Esophagus muscularis mucosa (tissue), 4 donors: ENCODE measurements at regions not wholly inside any gene's neighbourhood (a gene's known extent, or its start where the extent isn't known, plus 50 kb on each side); places are given as distances from the start of the nearest gene placed in this dataset.

Experiments used
- DNase-seq: peaks from one replicate; pipeline ENCODE4 v3.0.0-alpha.2; 2017; ENCODE audit errors: extremely low spot score
- H3K27ac ChIP-seq, 4 donors: fragments of 200-600 bp; sonication (generic); replicated peaks in 1 of 4; 1 replicate in 3 of 4; 2 replicates in 1 of 4; pipeline ENCODE4 v1.5.1; 2016 to 2019; ENCODE audit warnings: mild to moderate bottlenecking in 1 of 4
- H3K27me3 ChIP-seq, 4 donors: fragments of 200-600 bp; sonication (generic); one replicate each; pipeline versions ENCODE4 v1.5.1 to v1.6.0; 2016 to 2019
- H3K36me3 ChIP-seq, 4 donors: fragments of 200-600 bp; sonication (generic); one replicate each; pipeline ENCODE4 v1.5.1; 2016 to 2019
- H3K4me1 ChIP-seq, 4 donors: fragments of 200-600 bp; sonication (generic); one replicate each; pipeline ENCODE4 v1.5.1; 2016 to 2019
- H3K4me3 ChIP-seq, 4 donors: fragments of 200-600 bp; sonication (generic); 1 replicate in 2 of 4; 2 replicates in 2 of 4; pipeline ENCODE4 v1.5.1; 2016 to 2019; ENCODE audit warnings: mild to moderate bottlenecking in 4 of 4, moderate library complexity in 1 of 4
- H3K9me3 ChIP-seq, 4 donors: fragments of 200-600 bp; sonication (generic); 1 replicate in 3 of 4; 2 replicates in 1 of 4; pipeline ENCODE4 v1.5.1; 2016 to 2019
- EP300 ChIP-seq: sonication (generic); formaldehyde crosslinking; IDR thresholded peaks from one replicate; pipeline ENCODE4 v1.6.1; 2017; ENCODE audit warnings: antibody characterized with exemption
- POLR2A ChIP-seq: fragments of 450-650 bp; IDR thresholded peaks from one replicate; pipeline ENCODE4 v1.6.1; 2017; ENCODE audit warnings: antibody characterized with exemption, moderate library complexity, mild to moderate bottlenecking, low read depth
- POLR2AphosphoS5 ChIP-seq, 2 donors: sonication (generic); formaldehyde crosslinking; IDR thresholded peaks; one replicate each; pipeline ENCODE4 v1.6.1; 2017; ENCODE audit warnings: antibody characterized with exemption in 2 of 2
- WGBS: methylation state at CpG from one replicate; pipeline ENCODE4 v1.1.5; 2018; 5-methylcytosine and 5-hydroxymethylcytosine counted together
- intact Hi-C: fragments of 100-400 bp; cut with DNase I; formaldehyde crosslinking; loops from one replicate; pipeline ENCODE4 v1.15.1; 2023
- TF ChIP-seq, protein P1 (sequence below), 3 experiments: fragments of 200-600 bp in 2 of 3; fragments of 450-650 bp in 1 of 3; sonication (generic) in 2 of 3; IDR thresholded peaks; one replicate each; pipeline ENCODE4 v1.5.1; 2017 to 2019; ENCODE audit warnings: antibody characterized with exemption in 3 of 3, mild to moderate bottlenecking in 2 of 3, moderate library complexity in 1 of 3

DNA sequence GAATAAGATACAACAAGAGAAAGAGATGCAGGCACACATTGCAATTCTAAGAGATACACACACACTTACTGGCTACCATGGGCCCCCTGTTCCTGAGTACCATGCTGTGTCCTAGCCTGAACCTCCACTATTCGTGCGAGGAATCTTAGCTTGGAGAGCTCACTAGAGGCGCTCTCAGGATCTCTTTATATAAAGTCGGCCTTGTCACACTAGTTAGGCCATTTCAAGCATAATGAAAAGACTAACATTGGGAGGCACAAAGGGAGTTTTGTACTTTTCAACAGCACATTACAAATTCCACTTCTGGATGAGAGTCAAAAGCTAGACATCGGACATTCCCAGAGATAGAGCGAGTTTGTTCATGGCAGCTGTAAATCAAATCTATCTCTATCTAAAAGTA is 365.2 kb downstream of the DSEL start:
- intact Hi-C loops = no loop called here
- no peak overlapping the region for H3K27ac ChIP-seq
- H3K9me3 ChIP-seq = no peaks in the 10 kb centered on the region
- H3K27me3 ChIP-seq = no peaks in the 10 kb centered on the region
- H3K36me3 ChIP-seq = no peaks in the 10 kb centered on the region
- no peak overlapping the region for H3K4me3 ChIP-seq
- WGBS = 82% methylated on average over 6 of the region's 6 CpGs
- TF ChIP-seq EP300 (no peak), POLR2A (no peak), POLR2AphosphoS5 (IDR thresholded peaks at IDR 0.05) (no peak)
- TF ChIP-seq, protein P1, sequence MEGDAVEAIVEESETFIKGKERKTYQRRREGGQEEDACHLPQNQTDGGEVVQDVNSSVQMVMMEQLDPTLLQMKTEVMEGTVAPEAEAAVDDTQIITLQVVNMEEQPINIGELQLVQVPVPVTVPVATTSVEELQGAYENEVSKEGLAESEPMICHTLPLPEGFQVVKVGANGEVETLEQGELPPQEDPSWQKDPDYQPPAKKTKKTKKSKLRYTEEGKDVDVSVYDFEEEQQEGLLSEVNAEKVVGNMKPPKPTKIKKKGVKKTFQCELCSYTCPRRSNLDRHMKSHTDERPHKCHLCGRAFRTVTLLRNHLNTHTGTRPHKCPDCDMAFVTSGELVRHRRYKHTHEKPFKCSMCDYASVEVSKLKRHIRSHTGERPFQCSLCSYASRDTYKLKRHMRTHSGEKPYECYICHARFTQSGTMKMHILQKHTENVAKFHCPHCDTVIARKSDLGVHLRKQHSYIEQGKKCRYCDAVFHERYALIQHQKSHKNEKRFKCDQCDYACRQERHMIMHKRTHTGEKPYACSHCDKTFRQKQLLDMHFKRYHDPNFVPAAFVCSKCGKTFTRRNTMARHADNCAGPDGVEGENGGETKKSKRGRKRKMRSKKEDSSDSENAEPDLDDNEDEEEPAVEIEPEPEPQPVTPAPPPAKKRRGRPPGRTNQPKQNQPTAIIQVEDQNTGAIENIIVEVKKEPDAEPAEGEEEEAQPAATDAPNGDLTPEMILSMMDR (IDR thresholded peaks at IDR 0.05) = no peak
- no peaks in the 10 kb centered on the region for H3K4me1 ChIP-seq
- DNase-seq = no peak

DNA sequence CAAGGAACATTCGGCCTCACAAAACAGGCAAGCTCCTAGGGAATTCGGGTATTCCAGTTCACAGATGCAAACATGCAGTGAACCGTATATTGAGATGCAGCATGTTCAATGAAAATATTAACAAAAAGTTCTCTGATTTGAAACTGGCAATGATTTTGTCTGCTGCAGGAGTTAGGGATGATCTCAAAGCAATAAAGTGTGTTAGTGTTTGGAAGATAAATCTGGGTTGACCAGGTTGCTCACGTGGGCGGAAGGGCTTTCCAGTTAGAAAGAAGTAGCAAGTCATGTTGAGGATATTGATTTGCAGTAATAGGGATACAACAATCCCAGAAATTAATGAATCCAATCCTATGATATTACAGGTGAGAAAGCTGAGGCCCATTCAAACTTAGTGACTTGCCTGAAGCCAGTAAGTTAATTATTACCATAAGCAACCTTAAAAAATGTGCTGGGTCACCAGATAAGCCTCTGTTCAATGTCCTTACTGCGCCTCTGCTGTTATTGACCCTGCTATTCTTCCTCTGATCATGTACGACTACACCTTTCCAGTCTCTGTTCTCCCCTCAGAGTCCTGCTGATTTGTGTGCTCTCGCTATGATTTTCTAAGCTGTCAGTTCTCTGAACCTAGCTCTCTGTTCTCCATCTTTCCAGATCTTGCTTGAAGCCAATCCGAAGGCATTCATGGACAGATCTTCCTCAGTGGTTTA is 370.8 kb downstream of the DSEL start:
- Histone ChIP-seq H3K4me3 (no peak overlapping the region), H3K4me1 (no peaks in the 10 kb centered on the region), H3K27ac (no peak overlapping the region), H3K9me3 (no peaks in the 10 kb centered on the region), H3K27me3 (no peaks in the 10 kb centered on the region), H3K36me3 (no peaks in the 10 kb centered on the region)
- intact Hi-C loops = no loop called here
- WGBS = 91% methylated on average over 9 of the region's 9 CpGs
- TF ChIP-seq POLR2A = no peak
- no peak for TF ChIP-seq EP300
- TF ChIP-seq, protein P1 (IDR thresholded peaks at IDR 0.05) = no peak
- no peak for TF ChIP-seq POLR2AphosphoS5 (IDR thresholded peaks at IDR 0.05)
- DNase-seq = no peak

DNA sequence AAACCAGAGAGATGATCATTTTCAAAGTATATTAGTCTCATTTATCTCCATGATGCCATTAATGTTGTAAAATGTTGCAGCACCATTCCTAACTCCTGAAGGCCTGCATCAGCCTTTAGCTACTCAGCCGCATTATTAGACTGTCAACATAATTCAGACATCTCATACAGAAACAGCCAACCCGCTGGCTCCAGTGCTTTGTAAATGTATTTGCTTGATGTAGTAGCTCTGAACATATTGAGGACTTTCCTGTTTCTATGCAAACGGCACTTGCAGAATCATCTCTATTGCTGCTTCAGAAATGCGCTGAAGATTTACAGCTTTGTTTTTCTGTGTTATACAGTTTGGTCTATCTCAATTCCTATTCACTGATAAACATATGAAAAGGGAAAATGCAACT is 372.2 kb downstream of the DSEL start:
- H3K36me3 ChIP-seq = no peaks in the 10 kb centered on the region
- no peaks in the 10 kb centered on the region for H3K27me3 ChIP-seq
- intact Hi-C loops = no loop called here
- TF ChIP-seq, protein P1 (IDR thresholded peaks at IDR 0.05) = no peak
- TF ChIP-seq POLR2AphosphoS5 (IDR thresholded peaks at IDR 0.05) (no peak), POLR2A (no peak), EP300 (no peak)
- no peak overlapping the region for H3K27ac ChIP-seq
- H3K4me3 ChIP-seq = no peak overlapping the region
- no peaks in the 10 kb centered on the region for H3K9me3 ChIP-seq
- H3K4me1 ChIP-seq = no peaks in the 10 kb centered on the region
- 84% methylated on average over 4 of the region's 4 CpGs for WGBS
- no peak for DNase-seq

DNA sequence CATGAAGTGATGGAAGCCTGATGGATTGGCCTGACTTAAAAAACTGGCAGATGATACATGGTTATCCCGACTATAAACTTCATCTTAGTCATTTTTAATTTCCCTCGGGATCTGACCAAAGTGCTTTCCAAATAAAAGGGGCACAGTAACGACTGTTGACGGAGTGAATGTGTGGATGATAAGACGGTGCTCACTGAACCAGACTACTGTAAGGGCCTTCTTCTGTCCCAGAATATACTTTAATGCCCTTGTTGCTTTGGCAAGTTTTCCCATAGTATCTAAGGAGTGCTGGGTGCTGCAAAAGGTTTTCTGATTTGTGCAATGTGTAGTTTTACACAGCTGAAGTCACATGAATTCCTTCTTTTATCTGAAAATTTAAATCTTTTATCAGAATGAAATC is 373.5 kb downstream of the DSEL start:
- H3K4me3 ChIP-seq = no peak overlapping the region
- H3K9me3 ChIP-seq = no peaks in the 10 kb centered on the region
- no peaks in the 10 kb centered on the region for H3K36me3 ChIP-seq
- H3K27ac ChIP-seq = no peak overlapping the region
- TF ChIP-seq EP300 (no peak), POLR2AphosphoS5 (IDR thresholded peaks at IDR 0.05) (no peak), POLR2A (no peak)
- TF ChIP-seq, protein P1 (IDR thresholded peaks at IDR 0.05) = no peak
- WGBS = 62% methylated on average over 5 of the region's 5 CpGs
- H3K27me3 ChIP-seq = no peaks in the 10 kb centered on the region
- no peak for DNase-seq
- intact Hi-C loops = no loop called here
- H3K4me1 ChIP-seq = no peaks in the 10 kb centered on the region

DNA sequence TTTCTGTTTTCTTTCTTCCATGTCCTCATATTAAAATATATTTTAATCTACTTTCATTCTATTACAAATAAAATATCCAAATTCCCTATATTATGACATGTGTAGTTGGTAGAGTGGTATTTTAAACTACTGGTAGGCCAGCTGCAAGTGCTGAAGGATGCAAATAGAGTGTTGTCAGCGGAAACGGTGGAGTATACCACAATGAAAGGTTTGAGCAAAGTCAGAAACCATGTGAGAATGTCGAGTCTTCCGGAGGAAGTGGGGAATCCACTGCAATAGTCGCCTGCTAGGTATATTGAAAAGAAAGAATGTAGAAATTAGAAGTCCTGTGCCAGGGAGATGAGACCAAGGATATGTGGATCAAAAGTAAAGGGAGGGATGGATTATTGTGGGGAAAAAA is 373.9 kb downstream of the DSEL start:
- Histone ChIP-seq H3K9me3 (no peaks in the 10 kb centered on the region), H3K36me3 (no peaks in the 10 kb centered on the region), H3K27ac (no peak overlapping the region), H3K4me1 (no peaks in the 10 kb centered on the region), H3K4me3 (no peak overlapping the region), H3K27me3 (no peaks in the 10 kb centered on the region)
- intact Hi-C loops = no loop called here
- no peak for DNase-seq
- WGBS = 85% methylated on average over 5 of the region's 5 CpGs
- TF ChIP-seq POLR2A (no peak), EP300 (no peak), POLR2AphosphoS5 (IDR thresholded peaks at IDR 0.05) (no peak)
- TF ChIP-seq, protein P1 (IDR thresholded peaks at IDR 0.05) = no peak
